B cell (primary cell): ENCODE measurements at regions not wholly inside any gene's neighbourhood (a gene's known extent, or its start where the extent isn't known, plus 50 kb on each side); places are given as distances from the start of the nearest gene placed in this dataset.

ENCODE experiments used
- EZH2 ChIP-seq: IDR thresholded peaks from 2 replicates; pipeline ENCODE4 v1.6.1; 2012; ENCODE audit warnings: borderline replicate concordance, low read depth, mild to moderate bottlenecking, moderate library complexity, low read length; ENCODE audit not compliant: insufficient read depth, poor library complexity, severe bottlenecking
- TF ChIP-seq, protein P1 (sequence below): fragments of 200-600 bp; IDR thresholded peaks from one replicate; pipeline ENCODE4 v1.8.0; 2022; ENCODE audit warnings: antibody characterized with exemption, mild to moderate bottlenecking

DNA sequence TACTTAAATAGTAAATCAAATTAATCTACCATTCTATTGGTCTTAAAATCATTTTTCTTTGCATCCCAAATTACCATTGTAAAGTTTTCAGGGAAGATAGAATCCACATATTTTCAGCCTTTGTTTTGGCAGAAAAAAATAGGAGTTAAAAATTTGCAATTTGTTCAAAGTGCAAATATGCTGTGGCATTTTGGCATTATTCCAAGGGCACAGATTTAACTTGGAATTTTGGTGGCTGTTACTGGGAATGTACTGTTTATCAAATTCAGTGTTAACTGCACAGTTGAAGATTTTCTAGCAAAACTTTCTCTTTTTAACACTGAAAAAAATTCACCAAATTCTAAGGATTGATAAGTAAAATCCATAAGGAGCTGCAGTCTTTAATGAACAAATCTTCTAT lies 151.0 kb upstream of the HDAC9 start:
- TF ChIP-seq, protein P1, sequence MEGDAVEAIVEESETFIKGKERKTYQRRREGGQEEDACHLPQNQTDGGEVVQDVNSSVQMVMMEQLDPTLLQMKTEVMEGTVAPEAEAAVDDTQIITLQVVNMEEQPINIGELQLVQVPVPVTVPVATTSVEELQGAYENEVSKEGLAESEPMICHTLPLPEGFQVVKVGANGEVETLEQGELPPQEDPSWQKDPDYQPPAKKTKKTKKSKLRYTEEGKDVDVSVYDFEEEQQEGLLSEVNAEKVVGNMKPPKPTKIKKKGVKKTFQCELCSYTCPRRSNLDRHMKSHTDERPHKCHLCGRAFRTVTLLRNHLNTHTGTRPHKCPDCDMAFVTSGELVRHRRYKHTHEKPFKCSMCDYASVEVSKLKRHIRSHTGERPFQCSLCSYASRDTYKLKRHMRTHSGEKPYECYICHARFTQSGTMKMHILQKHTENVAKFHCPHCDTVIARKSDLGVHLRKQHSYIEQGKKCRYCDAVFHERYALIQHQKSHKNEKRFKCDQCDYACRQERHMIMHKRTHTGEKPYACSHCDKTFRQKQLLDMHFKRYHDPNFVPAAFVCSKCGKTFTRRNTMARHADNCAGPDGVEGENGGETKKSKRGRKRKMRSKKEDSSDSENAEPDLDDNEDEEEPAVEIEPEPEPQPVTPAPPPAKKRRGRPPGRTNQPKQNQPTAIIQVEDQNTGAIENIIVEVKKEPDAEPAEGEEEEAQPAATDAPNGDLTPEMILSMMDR: no peak
- no peak for TF ChIP-seq EZH2
